KMS-11 (cell line): ENCODE measurements at regions not wholly inside any gene's neighbourhood (a gene's known extent, or its start where the extent isn't known, plus 50 kb on each side); places are given as distances from the start of the nearest gene placed in this dataset.
A peak's percentile ranks its signal among the peaks of the same experiment; 100 is the strongest.
"Not testable (repeated sequence)": the region's sequence is repeated elsewhere in the genome, so short reads cannot be mapped to it uniquely, and the experiment has no call there.

ENCODE experiments used
- H2AFZ ChIP-seq: fragments of 200-600 bp; sonication (generic); 2 replicates; pipeline ENCODE4 v1.6.1; 2016; ENCODE audit warnings: antibody characterized with exemption, mixed run types, low read depth
- H3K27ac ChIP-seq: fragments of 200-600 bp; sonication (generic); 2 replicates; pipeline ENCODE4 v1.6.1; 2016; ENCODE audit warnings: mild to moderate bottlenecking, mixed run types
- H3K27me3 ChIP-seq: fragments of 200-600 bp; sonication (generic); 2 replicates; pipeline ENCODE4 v1.6.1; 2017; ENCODE audit warnings: mild to moderate bottlenecking, low read depth, mixed run types, moderate library complexity; ENCODE audit not compliant: insufficient read depth
- H3K36me3 ChIP-seq: fragments of 200-600 bp; sonication (generic); 2 replicates; pipeline ENCODE4 v1.6.1; 2017; ENCODE audit warnings: mild to moderate bottlenecking, mixed run types; ENCODE audit not compliant: insufficient read depth
- H3K4me1 ChIP-seq: fragments of 200-600 bp; sonication (generic); 2 replicates; pipeline ENCODE4 v1.6.1; 2016; ENCODE audit warnings: mild to moderate bottlenecking, low read depth, mixed run types; ENCODE audit not compliant: poor library complexity, severe bottlenecking
- H3K4me2 ChIP-seq: fragments of 200-600 bp; sonication (generic); 2 replicates; pipeline ENCODE4 v1.7.0; 2016; ENCODE audit warnings: mild to moderate bottlenecking, mixed run types
- H3K4me3 ChIP-seq: fragments of 200-600 bp; sonication (generic); IDR thresholded peaks from 2 replicates; pipeline ENCODE4 v1.6.1; 2017; ENCODE audit warnings: low read depth, low read length, mixed read lengths; ENCODE audit not compliant: insufficient read depth
- H3K79me2 ChIP-seq: fragments of 200-600 bp; sonication (generic); 2 replicates; pipeline ENCODE4 v1.6.1; 2016; ENCODE audit warnings: low read depth, mixed run types; ENCODE audit not compliant: insufficient read depth
- H3K9ac ChIP-seq: fragments of 200-600 bp; sonication (generic); 2 replicates; pipeline ENCODE4 v1.6.1; 2016; ENCODE audit warnings: mild to moderate bottlenecking, mixed run types
- H4K20me1 ChIP-seq: fragments of 200-600 bp; sonication (generic); 2 replicates; pipeline ENCODE4 v1.6.1; 2016; ENCODE audit warnings: mild to moderate bottlenecking, mixed run types; ENCODE audit not compliant: insufficient read depth
- TF ChIP-seq, protein P1 (sequence below): fragments of 200-600 bp; sonication (generic); conservative IDR thresholded peaks from 2 replicates; pipeline ENCODE4 v1.6.1; 2017; ENCODE audit warnings: low read depth, mild to moderate bottlenecking, antibody characterized with exemption, low read length, moderate library complexity, mixed read lengths

GRCh38 chr4:114132830-114133229, 153.4 kb upstream of the ARSJ start:
- no peak overlapping the region for H3K4me2 ChIP-seq
- H2AFZ ChIP-seq = no peak overlapping the region
- H4K20me1 ChIP-seq = no peaks in the 10 kb centered on the region
- no peak overlapping the region for H3K4me3 ChIP-seq
- no peak overlapping the region for H3K27ac ChIP-seq
- TF ChIP-seq, protein P1, sequence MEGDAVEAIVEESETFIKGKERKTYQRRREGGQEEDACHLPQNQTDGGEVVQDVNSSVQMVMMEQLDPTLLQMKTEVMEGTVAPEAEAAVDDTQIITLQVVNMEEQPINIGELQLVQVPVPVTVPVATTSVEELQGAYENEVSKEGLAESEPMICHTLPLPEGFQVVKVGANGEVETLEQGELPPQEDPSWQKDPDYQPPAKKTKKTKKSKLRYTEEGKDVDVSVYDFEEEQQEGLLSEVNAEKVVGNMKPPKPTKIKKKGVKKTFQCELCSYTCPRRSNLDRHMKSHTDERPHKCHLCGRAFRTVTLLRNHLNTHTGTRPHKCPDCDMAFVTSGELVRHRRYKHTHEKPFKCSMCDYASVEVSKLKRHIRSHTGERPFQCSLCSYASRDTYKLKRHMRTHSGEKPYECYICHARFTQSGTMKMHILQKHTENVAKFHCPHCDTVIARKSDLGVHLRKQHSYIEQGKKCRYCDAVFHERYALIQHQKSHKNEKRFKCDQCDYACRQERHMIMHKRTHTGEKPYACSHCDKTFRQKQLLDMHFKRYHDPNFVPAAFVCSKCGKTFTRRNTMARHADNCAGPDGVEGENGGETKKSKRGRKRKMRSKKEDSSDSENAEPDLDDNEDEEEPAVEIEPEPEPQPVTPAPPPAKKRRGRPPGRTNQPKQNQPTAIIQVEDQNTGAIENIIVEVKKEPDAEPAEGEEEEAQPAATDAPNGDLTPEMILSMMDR = peak; percentile 58
- H3K79me2 ChIP-seq = no peaks in the 10 kb centered on the region
- no peak overlapping the region for H3K9ac ChIP-seq
- H3K4me1 ChIP-seq = no peaks in the 10 kb centered on the region
- H3K36me3 ChIP-seq = no peaks in the 10 kb centered on the region
- H3K27me3 ChIP-seq = no peaks in the 10 kb centered on the region

DNA sequence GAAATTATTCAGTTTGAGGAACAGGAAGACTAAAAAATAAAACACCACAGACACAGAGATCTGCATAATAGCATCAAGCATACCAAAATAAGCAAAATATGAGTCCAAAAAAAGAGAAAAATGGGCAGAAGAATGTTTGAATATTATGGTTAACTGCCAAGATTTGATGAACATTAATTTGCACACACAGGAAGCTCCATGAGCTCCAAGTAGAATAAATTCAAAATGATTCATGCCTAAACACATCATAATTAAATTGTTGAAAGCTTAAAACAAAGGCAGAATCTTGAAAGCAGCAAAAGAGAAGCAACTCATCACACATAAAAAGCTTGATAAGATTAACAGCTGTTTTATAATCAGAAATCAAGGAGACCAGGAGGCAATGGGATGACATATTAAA, 156.6 kb upstream of the ARSJ start:
- Histone ChIP-seq H3K4me2 (no peak overlapping the region), H3K4me3 (no peak overlapping the region), H3K9ac (no peak overlapping the region), H2AFZ (no peak overlapping the region), H3K79me2 (no peaks in the 10 kb centered on the region), H3K4me1 (no peaks in the 10 kb centered on the region), H4K20me1 (no peaks in the 10 kb centered on the region), H3K27ac (no peak overlapping the region), H3K27me3 (no peaks in the 10 kb centered on the region), H3K36me3 (no peaks in the 10 kb centered on the region)
- TF ChIP-seq, protein P1 = no peak

DNA sequence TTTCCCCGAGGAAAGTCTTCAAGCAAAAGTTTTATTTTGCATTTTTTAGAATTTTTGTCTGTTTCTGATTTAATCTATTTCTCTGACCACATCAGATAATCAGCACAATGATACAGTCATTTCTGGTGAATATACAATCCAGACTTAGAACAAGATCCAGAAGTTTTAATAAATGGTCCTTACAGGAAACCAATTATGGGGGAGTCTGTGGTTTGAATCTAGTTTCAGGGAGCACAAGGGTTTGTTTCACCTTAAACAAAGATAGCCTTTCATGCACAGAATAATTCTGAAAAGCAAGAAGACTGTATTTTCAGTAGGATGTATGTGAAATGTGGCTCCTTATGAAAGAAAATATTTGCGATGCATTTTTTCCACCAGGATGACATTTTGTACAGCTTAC, 158.5 kb upstream of the ARSJ start:
- Histone ChIP-seq H3K9ac (no peak overlapping the region), H3K27ac (no peak overlapping the region)

DNA sequence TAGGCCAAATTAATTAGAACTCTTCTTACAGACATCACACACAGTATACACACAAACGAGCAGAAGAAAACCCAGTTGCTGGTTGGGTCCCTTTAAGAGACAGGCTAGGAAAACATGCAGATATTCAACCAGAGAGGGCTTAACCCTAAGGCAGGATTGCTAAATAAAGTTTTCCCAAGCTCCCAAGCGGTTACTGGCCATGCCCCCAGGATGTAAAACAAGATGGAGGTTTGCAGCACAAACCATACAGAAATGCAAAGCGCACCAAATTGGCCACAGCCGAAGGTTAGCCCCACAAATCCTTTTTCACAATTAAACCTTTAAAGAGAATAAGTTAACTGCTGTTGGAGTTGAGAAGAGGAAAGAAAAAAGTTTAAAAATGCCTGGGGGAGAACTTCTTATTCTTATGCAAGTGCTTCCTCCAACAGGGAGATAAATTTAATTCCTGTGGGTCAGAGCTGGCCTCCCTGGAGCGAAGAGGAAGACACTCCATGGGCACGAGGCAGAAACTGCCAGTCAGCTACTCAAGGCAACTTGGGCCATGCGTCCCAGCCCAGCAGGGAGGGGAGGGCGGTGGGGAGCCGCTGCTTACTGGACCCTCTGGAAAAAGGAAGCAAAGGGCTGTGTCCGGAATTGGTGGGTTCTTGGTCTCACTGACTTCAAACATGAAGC, 167.6 kb upstream of the ARSJ start:
- no peak overlapping the region for H3K4me2 ChIP-seq
- H3K27ac ChIP-seq = no peak overlapping the region
- H3K4me3 ChIP-seq = no peak overlapping the region
- H3K4me1 ChIP-seq = no peaks in the 10 kb centered on the region
- no peaks in the 10 kb centered on the region for H3K79me2 ChIP-seq
- H3K36me3 ChIP-seq = no peaks in the 10 kb centered on the region
- no peaks in the 10 kb centered on the region for H3K27me3 ChIP-seq
- H4K20me1 ChIP-seq = no peaks in the 10 kb centered on the region
- no peak overlapping the region for H3K9ac ChIP-seq
- TF ChIP-seq, protein P1 = no peak
- no peak overlapping the region for H2AFZ ChIP-seq

More for the DNA sequence above, 158.5 kb upstream of the ARSJ start:
- no peaks in the 10 kb centered on the region for H3K36me3 ChIP-seq
- no peaks in the 10 kb centered on the region for H4K20me1 ChIP-seq
- H3K4me1 ChIP-seq = no peaks in the 10 kb centered on the region
- H3K4me2 ChIP-seq = no peak overlapping the region
- no peak overlapping the region for H2AFZ ChIP-seq
- TF ChIP-seq, protein P1 = no peak
- no peaks in the 10 kb centered on the region for H3K27me3 ChIP-seq
- no peak overlapping the region for H3K4me3 ChIP-seq
- H3K79me2 ChIP-seq = no peaks in the 10 kb centered on the region

- not testable (repeated sequence) for H3K4me2 ChIP-seq, H3K4me3 ChIP-seq, H3K9ac ChIP-seq, H3K27me3 ChIP-seq, H2AFZ ChIP-seq, H4K20me1 ChIP-seq, H3K4me1 ChIP-seq, H3K27ac ChIP-seq, H3K79me2 ChIP-seq, H3K36me3 ChIP-seq
These were observed 168.3 kb upstream of the ARSJ start for GRCh38 chr4:114147619-114148208.

GRCh38 chr4:114148372-114149070, 169.1 kb upstream of the ARSJ start:
- H2AFZ ChIP-seq, H3K9ac ChIP-seq, H3K79me2 ChIP-seq, H3K27me3 ChIP-seq, H3K36me3 ChIP-seq, H3K4me2 ChIP-seq, H3K4me3 ChIP-seq, H4K20me1 ChIP-seq, H3K27ac ChIP-seq, H3K4me1 ChIP-seq: not testable (repeated sequence)
